ENCODE measurements at regions not wholly inside any gene's neighbourhood (a gene's known extent, or its start where the extent isn't known, plus 50 kb on each side); places are given as distances from the start of the nearest gene placed in this dataset.

- Histone ChIP-seq H3K27ac (ENCODE audit: low read length) (no peak overlapping the region), H3K27me3 (ENCODE audit: insufficient read depth, low read length) (no peaks in the 10 kb centered on the region), H3K36me3 (ENCODE audit: insufficient read depth, low read depth, low read length) (no peaks in the 10 kb centered on the region), H3K9me3 (ENCODE audit: insufficient read depth, low read depth, low read length) (no peaks in the 10 kb centered on the region), H3K4me1 (ENCODE audit: insufficient read depth, low read length) (no peaks in the 10 kb centered on the region), H3K4me3 (ENCODE audit: low read length) (no peak overlapping the region), H3K9ac (ENCODE audit: low read depth, low read length) (no peak overlapping the region)
Observed at GRCh38 chr12:127351481-127352010, 915.4 kb upstream of the TMEM132C start.

GRCh38 chr12:127355061-127355841 is 911.7 kb upstream of the TMEM132C start:
- Histone ChIP-seq H3K27me3 (ENCODE audit: insufficient read depth, low read length) (no peaks in the 10 kb centered on the region), H3K4me3 (ENCODE audit: low read length) (no peak overlapping the region), H3K9ac (ENCODE audit: low read depth, low read length) (no peak overlapping the region), H3K36me3 (ENCODE audit: insufficient read depth, low read depth, low read length) (no peaks in the 10 kb centered on the region), H3K4me1 (ENCODE audit: insufficient read depth, low read length) (no peaks in the 10 kb centered on the region), H3K9me3 (ENCODE audit: insufficient read depth, low read depth, low read length) (no peaks in the 10 kb centered on the region), H3K27ac (ENCODE audit: low read length) (no peak overlapping the region)

GRCh38 chr12:127358888-127359287 is 908.1 kb upstream of the TMEM132C start:
- no peaks in the 10 kb centered on the region for H3K4me1 ChIP-seq (ENCODE audit: insufficient read depth, low read length)
- no peak overlapping the region for H3K4me3 ChIP-seq (ENCODE audit: low read length)
- no peak overlapping the region for H3K27ac ChIP-seq (ENCODE audit: low read length)

GRCh38 chr12:127360580-127360979 is 906.4 kb upstream of the TMEM132C start:
- Histone ChIP-seq H3K27me3 (ENCODE audit: insufficient read depth, low read length) (no peaks in the 10 kb centered on the region), H3K4me3 (ENCODE audit: low read length) (no peak overlapping the region), H3K27ac (ENCODE audit: low read length) (no peak overlapping the region), H3K4me1 (ENCODE audit: insufficient read depth, low read length) (no peaks in the 10 kb centered on the region), H3K9ac (ENCODE audit: low read depth, low read length) (no peak overlapping the region), H3K9me3 (ENCODE audit: insufficient read depth, low read depth, low read length) (no peaks in the 10 kb centered on the region), H3K36me3 (ENCODE audit: insufficient read depth, low read depth, low read length) (no peaks in the 10 kb centered on the region)

More at GRCh38 chr12:127358888-127359287, 908.1 kb upstream of the TMEM132C start:
- Histone ChIP-seq H3K27me3 (ENCODE audit: insufficient read depth, low read length) (no peaks in the 10 kb centered on the region), H3K9ac (ENCODE audit: low read depth, low read length) (no peak overlapping the region), H3K9me3 (ENCODE audit: insufficient read depth, low read depth, low read length) (no peaks in the 10 kb centered on the region), H3K36me3 (ENCODE audit: insufficient read depth, low read depth, low read length) (no peaks in the 10 kb centered on the region)

DNA sequence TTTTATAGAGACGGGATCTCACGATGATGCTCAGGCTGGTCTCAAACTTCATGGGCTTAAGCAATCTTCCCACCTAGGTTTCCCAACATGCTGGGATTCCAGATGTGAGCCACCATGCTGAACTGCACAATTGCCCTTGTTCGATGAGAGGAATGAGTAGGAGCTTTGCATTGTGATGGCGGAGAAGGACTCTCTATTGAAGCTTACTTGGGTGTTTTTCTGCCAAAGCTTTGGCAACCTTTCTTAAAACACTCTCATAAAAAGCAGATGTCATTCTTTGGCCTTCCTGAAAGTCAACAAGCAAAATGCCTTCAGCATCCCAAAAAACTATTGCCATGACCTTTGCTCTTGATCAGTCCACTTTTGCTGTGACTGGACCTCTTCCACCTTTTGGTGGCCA is 904.8 kb upstream of the TMEM132C start:
- Histone ChIP-seq H3K9me3 (ENCODE audit: insufficient read depth, low read depth, low read length) (no peaks in the 10 kb centered on the region), H3K4me1 (ENCODE audit: insufficient read depth, low read length) (no peaks in the 10 kb centered on the region), H3K27me3 (ENCODE audit: insufficient read depth, low read length) (no peaks in the 10 kb centered on the region), H3K9ac (ENCODE audit: low read depth, low read length) (no peak overlapping the region), H3K36me3 (ENCODE audit: insufficient read depth, low read depth, low read length) (no peaks in the 10 kb centered on the region), H3K27ac (ENCODE audit: low read length) (no peak overlapping the region), H3K4me3 (ENCODE audit: low read length) (no peak overlapping the region)

GRCh38 chr12:127363392-127363791 is 903.6 kb upstream of the TMEM132C start:
- Histone ChIP-seq H3K4me3 (ENCODE audit: low read length) (no peak overlapping the region), H3K36me3 (ENCODE audit: insufficient read depth, low read depth, low read length) (no peaks in the 10 kb centered on the region), H3K9ac (ENCODE audit: low read depth, low read length) (no peak overlapping the region), H3K4me1 (ENCODE audit: insufficient read depth, low read length) (no peaks in the 10 kb centered on the region), H3K9me3 (ENCODE audit: insufficient read depth, low read depth, low read length) (no peaks in the 10 kb centered on the region), H3K27ac (ENCODE audit: low read length) (no peak overlapping the region), H3K27me3 (ENCODE audit: insufficient read depth, low read length) (no peaks in the 10 kb centered on the region)

- Histone ChIP-seq H3K27ac (ENCODE audit: low read length) (no peak overlapping the region), H3K27me3 (ENCODE audit: insufficient read depth, low read length) (no peaks in the 10 kb centered on the region), H3K4me3 (ENCODE audit: low read length) (no peak overlapping the region), H3K9me3 (ENCODE audit: insufficient read depth, low read depth, low read length) (no peaks in the 10 kb centered on the region), H3K36me3 (ENCODE audit: insufficient read depth, low read depth, low read length) (no peaks in the 10 kb centered on the region), H3K9ac (ENCODE audit: low read depth, low read length) (no peak overlapping the region), H3K4me1 (ENCODE audit: insufficient read depth, low read length) (no peaks in the 10 kb centered on the region)
Observed at GRCh38 chr12:127373559-127373958, 893.4 kb upstream of the TMEM132C start.

GRCh38 chr12:127374447-127374846 is 892.5 kb upstream of the TMEM132C start:
- H3K9ac ChIP-seq (ENCODE audit: low read depth, low read length), result no peak overlapping the region
- H3K4me3 ChIP-seq (ENCODE audit: low read length), result no peak overlapping the region
- no peaks in the 10 kb centered on the region for H3K4me1 ChIP-seq (ENCODE audit: insufficient read depth, low read length)
- no peaks in the 10 kb centered on the region for H3K9me3 ChIP-seq (ENCODE audit: insufficient read depth, low read depth, low read length)
- H3K27me3 ChIP-seq (ENCODE audit: insufficient read depth, low read length), result no peaks in the 10 kb centered on the region
- H3K36me3 ChIP-seq (ENCODE audit: insufficient read depth, low read depth, low read length), result no peaks in the 10 kb centered on the region
- H3K27ac ChIP-seq (ENCODE audit: low read length), result no peak overlapping the region

GRCh38 chr12:127381043-127381668 is 885.8 kb upstream of the TMEM132C start:
- H3K27ac ChIP-seq (ENCODE audit: low read length), result no peak overlapping the region
- H3K9me3 ChIP-seq (ENCODE audit: insufficient read depth, low read depth, low read length), result no peaks in the 10 kb centered on the region
- no peak overlapping the region for H3K9ac ChIP-seq (ENCODE audit: low read depth, low read length)
- no peaks in the 10 kb centered on the region for H3K36me3 ChIP-seq (ENCODE audit: insufficient read depth, low read depth, low read length)
- H3K4me1 ChIP-seq (ENCODE audit: insufficient read depth, low read length), result no peaks in the 10 kb centered on the region
- H3K27me3 ChIP-seq (ENCODE audit: insufficient read depth, low read length), result peaks cover 6% of the 10 kb centered on the region; the same call in 1 of the 2 replicates
- peak overlapping the region; percentile 42; the same call in 1 of the 2 replicates for H3K4me3 ChIP-seq (ENCODE audit: low read length)

DNA sequence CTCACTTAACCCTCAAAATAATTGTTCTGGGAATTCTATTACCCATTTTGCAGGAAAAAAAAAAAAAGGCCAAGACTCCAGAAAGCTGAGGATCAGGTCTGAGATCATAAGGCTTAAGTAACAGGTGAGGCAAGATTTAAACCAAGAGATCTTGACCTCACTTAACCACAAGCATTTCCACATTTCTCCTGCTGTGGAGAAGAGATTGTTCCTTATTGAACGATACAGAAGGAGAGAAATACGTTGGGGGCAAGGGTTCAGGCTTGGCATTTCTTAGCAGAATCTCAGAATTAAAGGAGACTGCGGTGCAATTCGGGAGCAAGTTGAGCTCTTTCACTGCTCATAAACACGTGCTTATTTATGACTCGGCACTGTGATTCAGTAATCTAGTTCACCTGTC is 885.3 kb upstream of the TMEM132C start:
- no peaks in the 10 kb centered on the region for H3K9me3 ChIP-seq (ENCODE audit: insufficient read depth, low read depth, low read length)
- peaks cover 6% of the 10 kb centered on the region; the same call in 1 of the 2 replicates for H3K27me3 ChIP-seq (ENCODE audit: insufficient read depth, low read length)
- no peaks in the 10 kb centered on the region for H3K4me1 ChIP-seq (ENCODE audit: insufficient read depth, low read length)
- H3K27ac ChIP-seq (ENCODE audit: low read length), result no peak overlapping the region
- H3K9ac ChIP-seq (ENCODE audit: low read depth, low read length), result no peak overlapping the region
- no peak overlapping the region for H3K4me3 ChIP-seq (ENCODE audit: low read length)
- H3K36me3 ChIP-seq (ENCODE audit: insufficient read depth, low read depth, low read length), result no peaks in the 10 kb centered on the region

GRCh38 chr12:127383281-127383680 is 883.7 kb upstream of the TMEM132C start:
- H3K27ac ChIP-seq (ENCODE audit: low read length), result no peak overlapping the region
- no peaks in the 10 kb centered on the region for H3K9me3 ChIP-seq (ENCODE audit: insufficient read depth, low read depth, low read length)
- H3K27me3 ChIP-seq (ENCODE audit: insufficient read depth, low read length), result peaks cover 6% of the 10 kb centered on the region; the same call in 1 of the 2 replicates
- no peaks in the 10 kb centered on the region for H3K4me1 ChIP-seq (ENCODE audit: insufficient read depth, low read length)
- H3K9ac ChIP-seq (ENCODE audit: low read depth, low read length), result no peak overlapping the region
- H3K4me3 ChIP-seq (ENCODE audit: low read length), result no peak overlapping the region
- no peaks in the 10 kb centered on the region for H3K36me3 ChIP-seq (ENCODE audit: insufficient read depth, low read depth, low read length)

DNA sequence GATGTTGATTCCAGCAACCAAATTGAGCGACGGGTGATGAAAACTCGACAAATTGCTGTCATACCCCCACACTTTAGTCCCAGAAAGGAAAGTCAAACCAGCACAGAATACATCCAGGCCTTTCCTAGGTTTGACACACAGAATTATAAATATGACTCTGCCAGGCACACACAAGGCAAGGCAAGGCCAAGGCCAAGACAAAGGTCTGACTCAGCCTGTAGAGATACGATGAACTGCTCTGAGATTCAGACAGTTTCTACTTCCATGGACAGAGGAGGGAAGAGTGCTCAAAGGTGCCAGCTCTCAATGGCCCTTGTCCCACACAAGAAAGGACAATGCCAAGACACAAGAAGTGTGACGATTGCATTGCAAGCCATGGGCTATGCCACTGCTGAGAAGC is 880.2 kb upstream of the TMEM132C start:
- Histone ChIP-seq H3K9ac (ENCODE audit: low read depth, low read length) (no peak overlapping the region), H3K36me3 (ENCODE audit: insufficient read depth, low read depth, low read length) (no peaks in the 10 kb centered on the region), H3K27me3 (ENCODE audit: insufficient read depth, low read length) (no peaks in the 10 kb centered on the region), H3K9me3 (ENCODE audit: insufficient read depth, low read depth, low read length) (no peaks in the 10 kb centered on the region), H3K27ac (ENCODE audit: low read length) (no peak overlapping the region), H3K4me3 (ENCODE audit: low read length) (no peak overlapping the region), H3K4me1 (ENCODE audit: insufficient read depth, low read length) (no peaks in the 10 kb centered on the region)

Data from iPS-20b (cell line).